ENCODE measurements at regions not wholly inside any gene's neighbourhood (a gene's known extent, or its start where the extent isn't known, plus 50 kb on each side); places are given as distances from the start of the nearest gene placed in this dataset.

- H3K4me1 ChIP-seq (ENCODE audit: control insufficient read depth, insufficient read depth, low read length): no peaks in the 10 kb centered on the region
- H3K9ac ChIP-seq (ENCODE audit: low read length): no peak overlapping the region
- no peaks in the 10 kb centered on the region for H3K27me3 ChIP-seq (ENCODE audit: control insufficient read depth, insufficient read depth, low read length)
- no peak overlapping the region for H3K4me3 ChIP-seq (ENCODE audit: low read length)
- H3K9me3 ChIP-seq (ENCODE audit: control insufficient read depth, low read length): no peaks in the 10 kb centered on the region
- H3K36me3 ChIP-seq (ENCODE audit: control insufficient read depth, insufficient read depth, low read length): no peaks in the 10 kb centered on the region
Measured at GRCh38 chr3:147832611-147833010, 423.4 kb downstream of the ZIC1 start.

GRCh38 chr3:147836330-147836729 lies 427.2 kb downstream of the ZIC1 start:
- no peaks in the 10 kb centered on the region for H3K36me3 ChIP-seq (ENCODE audit: control insufficient read depth, insufficient read depth, low read length)
- no peaks in the 10 kb centered on the region for H3K4me1 ChIP-seq (ENCODE audit: control insufficient read depth, insufficient read depth, low read length)
- H3K9ac ChIP-seq (ENCODE audit: low read length): no peak overlapping the region
- no peaks in the 10 kb centered on the region for H3K27me3 ChIP-seq (ENCODE audit: control insufficient read depth, insufficient read depth, low read length)
- H3K9me3 ChIP-seq (ENCODE audit: control insufficient read depth, low read length): no peaks in the 10 kb centered on the region
- H3K4me3 ChIP-seq (ENCODE audit: low read length): no peak overlapping the region

- Histone ChIP-seq H3K4me1 (ENCODE audit: control insufficient read depth, insufficient read depth, low read length) (no peaks in the 10 kb centered on the region), H3K27me3 (ENCODE audit: control insufficient read depth, insufficient read depth, low read length) (no peaks in the 10 kb centered on the region), H3K9me3 (ENCODE audit: control insufficient read depth, low read length) (no peaks in the 10 kb centered on the region), H3K9ac (ENCODE audit: low read length) (no peak overlapping the region), H3K4me3 (ENCODE audit: low read length) (no peak overlapping the region), H3K36me3 (ENCODE audit: control insufficient read depth, insufficient read depth, low read length) (no peaks in the 10 kb centered on the region)
Measured at GRCh38 chr3:147838652-147839051, 429.5 kb downstream of the ZIC1 start.

- Histone ChIP-seq H3K4me3 (ENCODE audit: low read length) (no peak overlapping the region), H3K9ac (ENCODE audit: low read length) (no peak overlapping the region), H3K4me1 (ENCODE audit: control insufficient read depth, insufficient read depth, low read length) (no peaks in the 10 kb centered on the region)
Measured at GRCh38 chr3:147843331-147843730, 434.2 kb downstream of the ZIC1 start.

GRCh38 chr3:147846293-147846692 lies 437.1 kb downstream of the ZIC1 start:
- Histone ChIP-seq H3K27me3 (ENCODE audit: control insufficient read depth, insufficient read depth, low read length) (no peaks in the 10 kb centered on the region), H3K36me3 (ENCODE audit: control insufficient read depth, insufficient read depth, low read length) (no peaks in the 10 kb centered on the region), H3K9ac (ENCODE audit: low read length) (no peak overlapping the region), H3K4me1 (ENCODE audit: control insufficient read depth, insufficient read depth, low read length) (no peaks in the 10 kb centered on the region), H3K9me3 (ENCODE audit: control insufficient read depth, low read length) (no peaks in the 10 kb centered on the region), H3K4me3 (ENCODE audit: low read length) (no peak overlapping the region)

More at GRCh38 chr3:147843331-147843730, 434.2 kb downstream of the ZIC1 start:
- H3K27me3 ChIP-seq (ENCODE audit: control insufficient read depth, insufficient read depth, low read length): no peaks in the 10 kb centered on the region
- H3K9me3 ChIP-seq (ENCODE audit: control insufficient read depth, low read length): no peaks in the 10 kb centered on the region
- no peaks in the 10 kb centered on the region for H3K36me3 ChIP-seq (ENCODE audit: control insufficient read depth, insufficient read depth, low read length)

GRCh38 chr3:147846854-147847478 lies 437.8 kb downstream of the ZIC1 start:
- H3K4me1 ChIP-seq (ENCODE audit: control insufficient read depth, insufficient read depth, low read length): no peaks in the 10 kb centered on the region
- no peak overlapping the region for H3K9ac ChIP-seq (ENCODE audit: low read length)
- H3K4me3 ChIP-seq (ENCODE audit: low read length): no peak overlapping the region
- H3K9me3 ChIP-seq (ENCODE audit: control insufficient read depth, low read length): no peaks in the 10 kb centered on the region
- no peaks in the 10 kb centered on the region for H3K27me3 ChIP-seq (ENCODE audit: control insufficient read depth, insufficient read depth, low read length)
- H3K36me3 ChIP-seq (ENCODE audit: control insufficient read depth, insufficient read depth, low read length): no peaks in the 10 kb centered on the region

- H3K9ac ChIP-seq (ENCODE audit: low read length): no peak overlapping the region
Measured at GRCh38 chr3:147851062-147851461, 441.9 kb downstream of the ZIC1 start.

GRCh38 chr3:147854542-147854941 lies 445.4 kb downstream of the ZIC1 start:
- H3K4me3 ChIP-seq (ENCODE audit: low read length): no peak overlapping the region
- no peak overlapping the region for H3K9ac ChIP-seq (ENCODE audit: low read length)
- H3K4me1 ChIP-seq (ENCODE audit: control insufficient read depth, insufficient read depth, low read length): no peaks in the 10 kb centered on the region
- H3K36me3 ChIP-seq (ENCODE audit: control insufficient read depth, insufficient read depth, low read length): no peaks in the 10 kb centered on the region
- H3K27me3 ChIP-seq (ENCODE audit: control insufficient read depth, insufficient read depth, low read length): no peaks in the 10 kb centered on the region
- no peaks in the 10 kb centered on the region for H3K9me3 ChIP-seq (ENCODE audit: control insufficient read depth, low read length)

More at GRCh38 chr3:147851062-147851461, 441.9 kb downstream of the ZIC1 start:
- no peaks in the 10 kb centered on the region for H3K36me3 ChIP-seq (ENCODE audit: control insufficient read depth, insufficient read depth, low read length)
- no peaks in the 10 kb centered on the region for H3K9me3 ChIP-seq (ENCODE audit: control insufficient read depth, low read length)
- H3K4me1 ChIP-seq (ENCODE audit: control insufficient read depth, insufficient read depth, low read length): no peaks in the 10 kb centered on the region
- H3K27me3 ChIP-seq (ENCODE audit: control insufficient read depth, insufficient read depth, low read length): no peaks in the 10 kb centered on the region
- H3K4me3 ChIP-seq (ENCODE audit: low read length): no peak overlapping the region

GRCh38 chr3:147864754-147865354 lies 455.7 kb downstream of the ZIC1 start:
- Histone ChIP-seq H3K27me3 (ENCODE audit: control insufficient read depth, insufficient read depth, low read length) (no peaks in the 10 kb centered on the region), H3K36me3 (ENCODE audit: control insufficient read depth, insufficient read depth, low read length) (no peaks in the 10 kb centered on the region), H3K9me3 (ENCODE audit: control insufficient read depth, low read length) (peaks cover 3% of the 10 kb centered on the region), H3K9ac (ENCODE audit: low read length) (no peak overlapping the region), H3K4me1 (ENCODE audit: control insufficient read depth, insufficient read depth, low read length) (no peaks in the 10 kb centered on the region), H3K4me3 (ENCODE audit: low read length) (no peak overlapping the region)

- no peaks in the 10 kb centered on the region for H3K4me1 ChIP-seq (ENCODE audit: control insufficient read depth, insufficient read depth, low read length)
Measured at GRCh38 chr3:147866561-147866960, 457.4 kb downstream of the ZIC1 start.

GRCh38 chr3:147872568-147872967 lies 463.4 kb downstream of the ZIC1 start:
- no peak overlapping the region for H3K4me3 ChIP-seq (ENCODE audit: low read length)
- H3K9ac ChIP-seq (ENCODE audit: low read length): no peak overlapping the region
- H3K4me1 ChIP-seq (ENCODE audit: control insufficient read depth, insufficient read depth, low read length): no peaks in the 10 kb centered on the region
- no peaks in the 10 kb centered on the region for H3K36me3 ChIP-seq (ENCODE audit: control insufficient read depth, insufficient read depth, low read length)
- no peaks in the 10 kb centered on the region for H3K9me3 ChIP-seq (ENCODE audit: control insufficient read depth, low read length)
- no peaks in the 10 kb centered on the region for H3K27me3 ChIP-seq (ENCODE audit: control insufficient read depth, insufficient read depth, low read length)

More at GRCh38 chr3:147866561-147866960, 457.4 kb downstream of the ZIC1 start:
- Histone ChIP-seq H3K27me3 (ENCODE audit: control insufficient read depth, insufficient read depth, low read length) (no peaks in the 10 kb centered on the region), H3K9me3 (ENCODE audit: control insufficient read depth, low read length) (peaks cover 3% of the 10 kb centered on the region), H3K4me3 (ENCODE audit: low read length) (no peak overlapping the region), H3K9ac (ENCODE audit: low read length) (no peak overlapping the region), H3K36me3 (ENCODE audit: control insufficient read depth, insufficient read depth, low read length) (no peaks in the 10 kb centered on the region)

- no peaks in the 10 kb centered on the region for H3K36me3 ChIP-seq (ENCODE audit: control insufficient read depth, insufficient read depth, low read length)
- no peaks in the 10 kb centered on the region for H3K9me3 ChIP-seq (ENCODE audit: control insufficient read depth, low read length)
- H3K4me3 ChIP-seq (ENCODE audit: low read length): no peak overlapping the region
- H3K27me3 ChIP-seq (ENCODE audit: control insufficient read depth, insufficient read depth, low read length): no peaks in the 10 kb centered on the region
- no peaks in the 10 kb centered on the region for H3K4me1 ChIP-seq (ENCODE audit: control insufficient read depth, insufficient read depth, low read length)
- H3K9ac ChIP-seq (ENCODE audit: low read length): no peak overlapping the region
Measured at GRCh38 chr3:147875498-147875897, 466.3 kb downstream of the ZIC1 start.

Data from mucosa of stomach (tissue), 1 donor.